A673 (cell line): ENCODE measurements at regions not wholly inside any gene's neighbourhood (a gene's known extent, or its start where the extent isn't known, plus 50 kb on each side); places are given as distances from the start of the nearest gene placed in this dataset.

Experiments used
- EZH2 ChIP-seq: fragments of 200-600 bp; sonication (generic); IDR thresholded peaks from 2 replicates; pipeline ENCODE4 v1.6.1; 2017; ENCODE audit warnings: borderline replicate concordance, low read depth, mild to moderate bottlenecking, mixed read lengths, antibody characterized with exemption, low read length; ENCODE audit not compliant: poor library complexity, severe bottlenecking
- TF ChIP-seq, protein P1 (sequence below): fragments of 300-800, 200-600 bp; sonication (generic); conservative IDR thresholded peaks from 2 replicates; pipeline ENCODE4 v1.5.1; 2017; ENCODE audit warnings: low read depth, mild to moderate bottlenecking, antibody characterized with exemption, low read length, moderate library complexity, mixed read lengths

- TF ChIP-seq, protein P1, sequence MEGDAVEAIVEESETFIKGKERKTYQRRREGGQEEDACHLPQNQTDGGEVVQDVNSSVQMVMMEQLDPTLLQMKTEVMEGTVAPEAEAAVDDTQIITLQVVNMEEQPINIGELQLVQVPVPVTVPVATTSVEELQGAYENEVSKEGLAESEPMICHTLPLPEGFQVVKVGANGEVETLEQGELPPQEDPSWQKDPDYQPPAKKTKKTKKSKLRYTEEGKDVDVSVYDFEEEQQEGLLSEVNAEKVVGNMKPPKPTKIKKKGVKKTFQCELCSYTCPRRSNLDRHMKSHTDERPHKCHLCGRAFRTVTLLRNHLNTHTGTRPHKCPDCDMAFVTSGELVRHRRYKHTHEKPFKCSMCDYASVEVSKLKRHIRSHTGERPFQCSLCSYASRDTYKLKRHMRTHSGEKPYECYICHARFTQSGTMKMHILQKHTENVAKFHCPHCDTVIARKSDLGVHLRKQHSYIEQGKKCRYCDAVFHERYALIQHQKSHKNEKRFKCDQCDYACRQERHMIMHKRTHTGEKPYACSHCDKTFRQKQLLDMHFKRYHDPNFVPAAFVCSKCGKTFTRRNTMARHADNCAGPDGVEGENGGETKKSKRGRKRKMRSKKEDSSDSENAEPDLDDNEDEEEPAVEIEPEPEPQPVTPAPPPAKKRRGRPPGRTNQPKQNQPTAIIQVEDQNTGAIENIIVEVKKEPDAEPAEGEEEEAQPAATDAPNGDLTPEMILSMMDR = no peak
- TF ChIP-seq EZH2 = no peak
Measured at GRCh38 chr7:81285142-81285871, 366.5 kb upstream of the SEMA3C start.
